Gastroesophageal sphincter (tissue), 4 donors: ENCODE measurements at regions not wholly inside any gene's neighbourhood (a gene's known extent, or its start where the extent isn't known, plus 50 kb on each side); places are given as distances from the start of the nearest gene placed in this dataset.
"Not testable (repeated sequence)": the region's sequence is repeated elsewhere in the genome, so short reads cannot be mapped to it uniquely, and the experiment has no call there.

Experiments
- ATAC-seq: fragments of 150-250 bp; one replicate; pipeline ENCODE4 v1.9.1; 2016; ENCODE audit warnings: mild to moderate bottlenecking, moderate library complexity
- H3K27ac ChIP-seq, 4 donors: fragments of 200-600 bp; sonication (generic) in 3 of 4; 1 replicate in 3 of 4; 2 replicates in 1 of 4; pipeline ENCODE4 v1.5.1; 2016 to 2019
- H3K27me3 ChIP-seq: fragments of 200-600 bp; sonication (generic); one replicate; pipeline ENCODE4 v1.5.1; 2019
- H3K36me3 ChIP-seq, 2 donors: fragments of 200-600 bp; sonication (generic); one replicate each; pipeline ENCODE4 v1.5.1; 2019; ENCODE audit warnings: control low read depth in 1 of 2
- H3K4me1 ChIP-seq, 3 donors: fragments of 200-600 bp; sonication (generic); 1 replicate in 2 of 3; 2 replicates in 1 of 3; pipeline ENCODE4 v1.5.1; 2016 to 2019; ENCODE audit warnings: control low read depth in 2 of 3
- H3K4me3 ChIP-seq, 2 donors: fragments of 200-600 bp; sonication (generic); one replicate each; pipeline ENCODE4 v1.5.1; 2019; ENCODE audit warnings: mild to moderate bottlenecking in 1 of 2, moderate library complexity in 1 of 2
- H3K9me3 ChIP-seq, 3 donors: fragments of 200-600 bp; sonication (generic); one replicate each; pipeline ENCODE4 v1.5.1; 2017 to 2019; ENCODE audit warnings: control low read depth in 2 of 3
- EP300 ChIP-seq: sonication (generic); formaldehyde crosslinking; IDR thresholded peaks from one replicate; pipeline ENCODE4 v1.6.1; 2017; ENCODE audit warnings: antibody characterized with exemption, mild to moderate bottlenecking
- POLR2A ChIP-seq, 2 donors: fragments of 450-650 bp; IDR thresholded peaks; one replicate each; pipeline ENCODE4 v1.6.1; 2017; ENCODE audit warnings: antibody characterized with exemption in 2 of 2, mild to moderate bottlenecking in 2 of 2, moderate library complexity in 1 of 2
- POLR2AphosphoS5 ChIP-seq: sonication (generic); formaldehyde crosslinking; IDR thresholded peaks from one replicate; pipeline ENCODE4 v1.6.1; 2017; ENCODE audit warnings: antibody characterized with exemption
- WGBS, 2 donors: methylation state at CpG; one replicate each; pipeline ENCODE4 v1.1.5; 2018; ENCODE audit warnings: low coverage in 1 of 2; 5-methylcytosine and 5-hydroxymethylcytosine counted together
- TF ChIP-seq, protein P1 (sequence below), 4 experiments: fragments of 200-600 bp in 2 of 4; fragments of 450-650 bp in 2 of 4; sonication (generic) in 1 of 4; IDR thresholded peaks; one replicate each; pipeline ENCODE4 v1.5.1; 2017 to 2019; ENCODE audit warnings: antibody characterized with exemption in 4 of 4, mild to moderate bottlenecking in 2 of 4, moderate library complexity in 2 of 4

DNA sequence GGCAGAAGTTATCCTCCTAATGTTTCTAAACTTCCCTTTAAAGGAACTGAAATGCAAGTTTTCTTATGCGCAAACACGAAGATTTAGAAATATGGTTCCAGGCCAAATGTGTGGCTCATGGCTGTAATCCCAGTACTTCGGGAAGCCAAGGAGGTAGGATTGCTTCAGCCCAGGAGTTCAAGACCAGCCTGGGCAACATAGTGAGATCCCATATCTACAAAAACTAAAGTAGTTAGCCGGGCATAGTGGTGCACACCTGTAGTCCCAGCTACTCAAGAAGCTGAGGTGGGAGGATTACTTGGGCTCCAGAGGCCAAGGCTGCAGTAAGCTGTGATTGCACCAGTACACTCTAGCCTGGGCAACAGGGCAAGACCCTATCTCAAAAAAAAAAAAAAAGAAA lies 95.8 kb upstream of the SCAF8 start:
- no peaks in the 10 kb centered on the region for H3K4me1 ChIP-seq
- peaks cover 0 to 13% (median 0%) of the 10 kb centered on the region in 3 donors for H3K9me3 ChIP-seq
- H3K27ac ChIP-seq = no peak overlapping the region
- no peak for TF ChIP-seq EP300
- TF ChIP-seq, protein P1, sequence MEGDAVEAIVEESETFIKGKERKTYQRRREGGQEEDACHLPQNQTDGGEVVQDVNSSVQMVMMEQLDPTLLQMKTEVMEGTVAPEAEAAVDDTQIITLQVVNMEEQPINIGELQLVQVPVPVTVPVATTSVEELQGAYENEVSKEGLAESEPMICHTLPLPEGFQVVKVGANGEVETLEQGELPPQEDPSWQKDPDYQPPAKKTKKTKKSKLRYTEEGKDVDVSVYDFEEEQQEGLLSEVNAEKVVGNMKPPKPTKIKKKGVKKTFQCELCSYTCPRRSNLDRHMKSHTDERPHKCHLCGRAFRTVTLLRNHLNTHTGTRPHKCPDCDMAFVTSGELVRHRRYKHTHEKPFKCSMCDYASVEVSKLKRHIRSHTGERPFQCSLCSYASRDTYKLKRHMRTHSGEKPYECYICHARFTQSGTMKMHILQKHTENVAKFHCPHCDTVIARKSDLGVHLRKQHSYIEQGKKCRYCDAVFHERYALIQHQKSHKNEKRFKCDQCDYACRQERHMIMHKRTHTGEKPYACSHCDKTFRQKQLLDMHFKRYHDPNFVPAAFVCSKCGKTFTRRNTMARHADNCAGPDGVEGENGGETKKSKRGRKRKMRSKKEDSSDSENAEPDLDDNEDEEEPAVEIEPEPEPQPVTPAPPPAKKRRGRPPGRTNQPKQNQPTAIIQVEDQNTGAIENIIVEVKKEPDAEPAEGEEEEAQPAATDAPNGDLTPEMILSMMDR (IDR thresholded peaks at IDR 0.05) = no peak
- no peak for TF ChIP-seq POLR2AphosphoS5
- no peak for TF ChIP-seq POLR2A (IDR thresholded peaks at IDR 0.05)
- no peaks in the 10 kb centered on the region for H3K27me3 ChIP-seq
- WGBS, 2 donors = 95 to 97% methylated on average over 4 of the region's 4 CpGs
- no peaks in the 10 kb centered on the region for H3K36me3 ChIP-seq
- no peak for ATAC-seq
- no peak overlapping the region for H3K4me3 ChIP-seq

DNA sequence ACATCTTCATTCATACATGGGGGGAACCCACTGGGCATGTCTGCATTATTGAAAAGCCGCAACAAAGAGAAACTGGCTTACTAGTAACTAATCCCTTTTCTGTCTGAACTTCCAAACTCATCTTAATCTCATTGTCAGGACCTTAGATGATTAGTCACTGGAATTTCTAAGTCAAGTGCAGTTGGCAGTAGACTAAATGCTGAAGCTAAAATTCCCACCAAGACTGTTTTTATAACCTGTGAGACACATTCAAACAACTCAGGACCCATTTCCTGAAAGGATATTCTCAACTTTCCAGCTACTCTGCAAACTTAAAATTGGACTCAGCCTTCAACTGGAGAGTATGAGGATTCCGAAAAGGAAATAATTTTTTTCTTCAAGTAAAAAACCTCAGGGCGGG lies 94.8 kb upstream of the SCAF8 start:
- no peaks in the 10 kb centered on the region for H3K36me3 ChIP-seq
- H3K4me1 ChIP-seq = no peaks in the 10 kb centered on the region
- H3K27ac ChIP-seq = no peak overlapping the region
- TF ChIP-seq, protein P1 (IDR thresholded peaks at IDR 0.05) = no peak
- TF ChIP-seq POLR2A (IDR thresholded peaks at IDR 0.05) (no peak), EP300 (no peak), POLR2AphosphoS5 (no peak)
- H3K27me3 ChIP-seq = no peaks in the 10 kb centered on the region
- ATAC-seq = no peak
- peaks cover 0 to 9% (median 0%) of the 10 kb centered on the region in 3 donors for H3K9me3 ChIP-seq
- H3K4me3 ChIP-seq = no peak overlapping the region
- WGBS, 2 donors = 36 to 37% methylated on average over 3 of the region's 3 CpGs

DNA sequence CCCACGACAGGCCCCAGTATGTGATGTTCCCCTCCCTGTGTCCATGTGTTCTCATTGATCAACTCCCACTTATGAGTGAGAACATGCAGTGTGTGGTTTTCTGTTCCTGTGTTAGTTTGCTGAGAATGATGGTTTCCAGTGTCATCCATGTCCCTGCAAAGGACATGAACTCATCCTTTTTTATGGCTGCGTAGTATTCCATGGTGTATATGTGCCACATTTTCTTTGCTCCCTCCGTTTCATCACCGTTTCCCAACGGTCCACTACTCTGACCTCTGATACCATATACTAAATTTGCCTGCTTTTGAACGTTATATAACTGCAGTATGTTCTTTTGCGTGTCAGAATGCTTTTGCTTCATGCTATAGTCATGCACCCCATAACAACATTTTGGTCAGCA lies 94.0 kb upstream of the SCAF8 start:
- not testable (repeated sequence) for ATAC-seq

DNA sequence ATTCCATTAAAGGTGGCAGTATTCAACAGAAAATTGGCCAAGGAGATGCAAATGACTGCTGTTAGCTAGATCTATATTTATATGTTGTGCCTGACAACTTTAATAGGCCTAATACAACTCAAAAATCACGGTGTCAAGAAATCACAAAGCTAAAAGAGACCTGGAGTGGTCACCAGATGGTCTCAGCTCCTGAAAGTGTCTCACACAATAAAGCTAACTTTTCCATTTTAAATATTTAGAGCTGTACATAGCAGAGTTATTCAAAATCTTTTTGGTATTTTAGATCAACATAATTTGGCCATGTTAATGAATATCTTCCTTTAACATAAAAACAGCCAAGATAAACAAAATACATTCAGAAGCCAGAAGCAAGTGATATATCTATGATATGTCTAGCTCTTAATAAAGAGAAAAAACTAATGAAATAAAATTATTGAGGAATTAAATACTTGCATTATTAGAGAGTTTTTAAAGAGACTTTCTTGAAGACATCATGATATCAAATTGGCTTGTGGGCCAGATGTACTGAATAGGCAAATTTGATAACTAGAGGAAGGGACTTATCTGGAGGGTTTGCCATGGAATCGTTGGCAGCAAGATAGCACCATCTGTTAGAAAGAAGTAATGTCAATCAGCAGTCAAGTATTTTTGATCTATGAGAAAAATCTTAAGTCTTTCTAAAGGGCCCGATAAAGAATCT lies 84.9 kb upstream of the SCAF8 start:
- ATAC-seq = no peak
- no peak overlapping the region for H3K4me3 ChIP-seq
- TF ChIP-seq EP300 (no peak), POLR2AphosphoS5 (no peak), POLR2A (IDR thresholded peaks at IDR 0.05) (no peak)
- TF ChIP-seq, protein P1 (IDR thresholded peaks at IDR 0.05) = no peak
- peaks cover 0 to 3% (median 0%) of the 10 kb centered on the region in 3 donors for H3K4me1 ChIP-seq
- H3K9me3 ChIP-seq = no peaks in the 10 kb centered on the region
- no peaks in the 10 kb centered on the region for H3K27me3 ChIP-seq
- no peaks in the 10 kb centered on the region for H3K36me3 ChIP-seq
- WGBS, 2 donors = 76 to 80% methylated on average over 3 of the region's 3 CpGs
- H3K27ac ChIP-seq = no peak overlapping the region

More for the DNA sequence above, 94.0 kb upstream of the SCAF8 start:
- H3K36me3 ChIP-seq, H3K27ac ChIP-seq, H3K4me1 ChIP-seq, H3K27me3 ChIP-seq, H3K4me3 ChIP-seq, H3K9me3 ChIP-seq: not testable (repeated sequence)
- 85 to 95% methylated on average over 5 to 7 of the region's 7 CpGs for WGBS, 2 donors

DNA sequence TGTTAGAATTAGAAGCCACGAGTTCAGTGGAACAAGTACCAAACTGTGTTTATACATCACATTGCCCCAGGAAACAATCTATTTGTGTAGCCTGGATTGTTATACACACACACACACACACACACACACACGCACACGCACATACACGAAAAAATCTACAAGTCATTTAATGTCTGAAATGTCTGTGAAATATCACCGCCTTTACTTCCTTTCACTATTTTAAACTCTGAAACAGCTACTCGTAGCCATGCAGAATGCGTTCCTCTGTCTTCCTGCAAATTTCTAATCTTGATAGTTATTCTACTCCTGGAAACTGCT lies 84.4 kb upstream of the SCAF8 start:
- no peak overlapping the region for H3K27ac ChIP-seq
- H3K36me3 ChIP-seq = no peaks in the 10 kb centered on the region
- no peak overlapping the region for H3K4me3 ChIP-seq
- H3K4me1 ChIP-seq = peaks cover 0 to 8% (median 0%) of the 10 kb centered on the region in 3 donors
- 79 to 89% methylated on average over 7 of the region's 7 CpGs for WGBS, 2 donors
- TF ChIP-seq POLR2AphosphoS5 = no peak
- TF ChIP-seq POLR2A (IDR thresholded peaks at IDR 0.05) = no peak
- TF ChIP-seq EP300 = no peak
- TF ChIP-seq, protein P1 (IDR thresholded peaks at IDR 0.05) = no peak
- ATAC-seq = no peak
- H3K27me3 ChIP-seq = no peaks in the 10 kb centered on the region
- H3K9me3 ChIP-seq = no peaks in the 10 kb centered on the region
